ENCODE measurements at regions not wholly inside any gene's neighbourhood (a gene's known extent, or its start where the extent isn't known, plus 50 kb on each side); places are given as distances from the start of the nearest gene placed in this dataset.

GRCh38 chr5:56518820-56519219 is 285.7 kb upstream of the ANKRD55 start:
- TF ChIP-seq POLR2A (IDR thresholded peaks at IDR 0.05; ENCODE audit: low read depth, low read length) (no peak), TAF1 (IDR thresholded peaks at IDR 0.05; ENCODE audit: low read depth, low read length) (no peak), POLR2AphosphoS5 (IDR thresholded peaks at IDR 0.05; ENCODE audit: low read depth, low read length) (no peak), POU2F2 (IDR thresholded peaks at IDR 0.05; ENCODE audit: low read depth, low read length) (no peak), SPI1 (IDR thresholded peaks at IDR 0.05; ENCODE audit: low read depth, low read length) (no peak)

All from GM12891 (cell line).